ENCODE measurements at regions not wholly inside any gene's neighbourhood (a gene's known extent, or its start where the extent isn't known, plus 50 kb on each side); places are given as distances from the start of the nearest gene placed in this dataset.
"Not testable (repeated sequence)": the region's sequence is repeated elsewhere in the genome, so short reads cannot be mapped to it uniquely, and the experiment has no call there.

DNA sequence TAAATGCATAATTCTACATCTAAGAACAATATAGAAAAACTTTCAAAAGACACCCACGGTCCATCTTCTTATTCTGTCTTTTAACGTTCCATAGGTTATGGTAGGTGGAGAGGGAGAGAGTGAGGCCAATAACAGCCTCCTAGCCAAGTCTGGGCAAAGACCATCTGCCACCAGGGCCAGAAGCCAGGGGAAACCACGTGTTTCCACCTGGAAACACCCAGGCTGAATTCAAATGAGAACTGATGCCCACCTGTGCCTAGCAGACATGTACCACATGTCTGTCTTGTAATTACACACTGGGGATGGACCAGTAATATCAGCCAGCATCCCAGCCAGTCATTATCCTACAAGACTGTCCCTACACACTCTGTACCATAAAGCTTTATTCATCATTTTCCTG lies 1573.1 kb downstream of the EFNB2 start:
- no peak for DNase-seq (ENCODE audit: low read depth)

- no peak for DNase-seq (ENCODE audit: low read depth)
These were observed 1574.2 kb downstream of the EFNB2 start for GRCh38 chr13:104961246-104961645.

DNA sequence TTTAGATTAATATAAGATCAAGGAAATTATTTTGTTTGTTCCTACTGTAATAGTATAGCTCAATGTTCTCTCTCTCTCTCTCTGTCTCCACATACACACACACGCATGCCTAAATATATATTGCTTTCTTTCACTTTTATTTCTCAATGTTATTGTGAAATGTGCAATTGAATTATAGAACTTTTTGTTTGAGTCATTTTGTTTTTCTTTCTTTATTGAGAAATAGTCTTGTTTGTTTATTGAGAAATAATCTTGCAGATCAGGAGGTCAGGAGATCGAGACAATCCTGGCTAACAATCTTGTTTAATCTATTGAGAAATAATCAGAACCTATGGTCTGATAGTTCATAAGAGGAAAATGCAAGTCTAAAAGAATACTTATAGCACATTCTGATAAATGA lies 1581.3 kb downstream of the EFNB2 start:
- DNase-seq (ENCODE audit: low read depth), result no peak

DNA sequence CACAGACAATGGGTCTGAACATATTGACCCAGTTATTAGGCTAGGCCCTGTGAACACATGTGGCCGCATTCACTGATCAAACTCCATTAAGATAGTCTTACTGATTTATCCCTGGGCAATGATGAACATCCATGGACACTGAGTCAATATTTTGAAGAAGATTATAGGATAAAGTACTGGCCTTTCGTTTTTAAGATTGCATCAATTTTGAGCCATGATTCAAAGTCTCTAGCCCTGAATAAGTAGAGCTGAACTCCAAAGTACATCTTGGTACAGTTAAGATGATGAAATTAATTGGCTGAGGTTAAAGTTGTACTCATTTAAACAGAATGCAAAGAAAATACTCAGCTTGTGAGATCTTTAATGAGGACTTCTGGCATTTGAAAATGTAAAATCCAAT lies 1581.9 kb downstream of the EFNB2 start:
- no peak for DNase-seq (ENCODE audit: low read depth)

DNA sequence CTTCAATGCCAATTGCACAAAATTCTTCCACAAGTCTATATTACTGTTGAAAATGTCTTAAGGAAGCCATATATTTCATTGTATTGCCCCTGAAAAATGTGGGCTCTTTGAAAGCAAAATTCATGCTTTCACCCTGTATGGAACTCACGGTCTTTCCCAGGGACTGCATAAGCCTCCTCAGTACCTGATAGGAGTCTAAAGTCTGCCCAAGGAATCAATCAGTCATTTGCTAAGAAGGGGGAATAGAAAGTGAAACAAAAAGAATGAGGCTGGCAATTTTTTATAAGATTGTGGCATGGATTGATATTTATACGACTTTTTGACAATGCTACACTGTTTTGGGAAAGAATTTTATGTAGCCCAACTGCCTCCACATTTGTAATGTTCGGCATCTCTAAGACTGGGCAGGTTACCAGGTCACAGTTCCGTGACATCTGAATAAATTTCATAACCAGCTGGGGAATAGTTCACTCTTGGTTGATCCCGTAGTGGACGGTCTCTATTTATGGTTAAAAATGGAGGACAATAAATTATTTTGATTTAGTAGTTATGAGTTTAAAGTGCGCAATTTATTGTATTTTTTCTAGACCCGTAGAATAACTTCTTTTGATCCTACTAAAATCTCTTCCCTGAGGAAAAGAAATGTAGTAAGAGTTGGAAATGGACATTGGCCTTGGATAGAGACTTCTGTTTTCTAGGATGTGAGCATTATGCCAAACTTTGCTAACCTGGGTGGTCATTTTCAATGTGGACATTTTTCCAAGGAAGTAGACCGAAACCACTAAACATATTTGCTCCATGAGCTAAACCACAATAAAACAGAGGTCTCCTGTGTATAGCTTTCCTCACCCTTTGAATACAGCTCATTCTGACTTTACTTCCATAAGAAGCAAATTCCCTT lies 1585.4 kb downstream of the EFNB2 start:
- DNase-seq (ENCODE audit: low read depth), result no peak

DNA sequence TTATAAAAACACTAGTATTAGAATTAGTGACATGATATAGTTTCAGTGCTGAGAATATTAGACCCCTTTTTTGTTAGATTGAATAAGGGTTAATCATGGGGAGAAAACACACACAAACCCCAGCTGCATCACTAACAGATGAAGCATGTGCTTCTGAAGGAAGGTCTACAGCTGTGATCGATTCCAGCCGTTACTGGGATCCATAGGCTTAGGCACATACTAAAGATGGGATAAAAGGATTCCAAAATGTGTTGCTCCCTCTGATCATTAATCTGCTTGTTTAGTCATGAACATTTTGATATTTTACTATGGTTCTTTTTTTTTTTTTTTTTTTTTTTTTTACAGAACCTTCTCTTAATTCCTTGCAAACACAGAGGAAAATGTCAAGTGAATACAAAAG lies 1591.3 kb downstream of the EFNB2 start:
- DNase-seq (ENCODE audit: low read depth), result no peak

GRCh38 chr13:104943331-104943730 lies 1592.1 kb downstream of the EFNB2 start:
- DNase-seq (ENCODE audit: low read depth), result no peak

DNA sequence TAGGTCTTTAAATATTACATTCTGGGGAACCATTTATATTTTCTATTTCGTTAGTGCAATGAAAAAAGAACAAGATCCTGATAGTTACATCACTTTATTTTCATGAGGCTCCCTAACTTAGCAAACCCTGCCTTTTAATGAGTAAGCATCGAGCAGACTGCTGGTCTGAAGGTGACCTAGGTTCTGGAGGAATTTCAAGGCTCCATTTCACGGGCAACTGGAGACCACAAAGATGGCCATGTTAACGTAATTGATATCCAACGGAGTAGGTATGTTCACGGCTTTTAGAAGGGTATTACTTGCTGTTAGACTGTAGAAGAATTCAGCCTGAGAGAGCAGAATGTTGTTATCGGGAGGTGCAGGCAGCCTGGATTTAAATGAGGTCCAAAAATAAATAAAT lies 1597.6 kb downstream of the EFNB2 start:
- no peak for DNase-seq (ENCODE audit: low read depth)

- DNase-seq (ENCODE audit: low read depth), result no peak
These were observed 1599.2 kb downstream of the EFNB2 start for GRCh38 chr13:104936304-104936703.

DNA sequence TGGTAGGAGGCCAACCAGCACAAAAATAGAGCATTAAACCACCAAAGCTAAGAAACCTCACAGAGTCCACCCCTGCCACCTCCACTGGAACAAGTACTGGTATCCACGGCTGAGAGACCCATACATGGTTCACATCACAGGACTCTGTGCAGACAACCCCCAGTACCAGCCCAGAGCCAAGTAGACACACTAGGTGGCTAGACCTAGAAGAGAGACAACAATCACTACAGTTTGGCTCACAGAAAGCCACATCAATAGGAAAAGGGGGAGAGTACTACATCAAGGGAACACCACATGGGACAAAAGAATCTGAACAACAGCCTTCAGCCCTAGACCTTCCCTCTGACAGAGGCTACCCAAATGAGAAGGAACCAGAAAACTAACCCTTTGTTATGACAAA lies 1614.9 kb downstream of the EFNB2 start:
- not testable (repeated sequence) for DNase-seq (ENCODE audit: low read depth)

- no peak for DNase-seq (ENCODE audit: low read depth)
These were observed 1615.4 kb downstream of the EFNB2 start for GRCh38 chr13:104920091-104920490.

DNA sequence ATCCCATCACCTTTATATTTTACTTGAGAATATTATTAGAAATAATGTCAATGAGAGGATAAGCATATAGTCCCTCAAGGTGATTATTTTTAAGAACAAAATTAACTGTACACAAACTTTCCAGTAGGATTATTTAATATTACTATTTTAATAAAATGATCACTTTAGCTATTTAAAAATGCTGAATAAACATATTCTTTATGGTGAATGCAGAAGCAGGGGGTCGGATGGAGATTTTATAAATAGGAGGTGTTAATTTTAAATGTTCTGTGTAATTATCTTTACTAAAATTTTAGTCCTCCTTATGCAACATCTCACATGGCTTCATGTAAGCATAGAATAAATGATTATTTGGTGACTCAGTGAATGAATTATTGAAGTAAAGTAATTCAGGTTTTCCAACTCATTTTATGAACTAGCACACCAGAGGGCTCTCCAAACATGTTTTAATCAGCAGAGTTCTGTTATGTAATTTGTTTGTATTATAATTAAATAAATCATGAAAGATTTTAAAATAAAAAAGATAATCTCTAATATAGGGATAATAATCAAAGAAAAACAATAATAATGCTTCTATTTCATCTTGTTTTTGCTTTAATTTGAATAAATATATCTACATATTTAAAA lies 1635.2 kb downstream of the EFNB2 start:
- DNase-seq (ENCODE audit: low read depth), result no peak

DNA sequence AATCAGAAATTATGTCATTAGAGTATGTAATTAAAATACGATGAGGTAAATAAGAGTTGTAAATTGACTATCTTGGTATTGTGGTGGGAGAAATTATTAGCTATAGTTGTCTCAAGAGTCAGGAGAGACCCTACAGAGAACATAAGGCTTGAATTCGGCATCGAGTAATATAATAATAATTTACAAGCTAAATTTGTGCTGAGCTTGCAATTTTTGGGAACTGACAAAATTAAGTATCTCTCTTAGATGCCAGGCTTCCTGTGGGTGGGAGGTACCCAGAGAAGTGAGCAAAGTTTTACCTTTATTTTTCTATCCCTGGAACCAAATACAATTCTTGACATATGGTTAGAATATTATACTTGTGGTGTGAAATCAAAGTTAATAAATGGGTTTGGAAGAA lies 1637.0 kb downstream of the EFNB2 start:
- no peak for DNase-seq (ENCODE audit: low read depth)

GRCh38 chr13:104895521-104895920 lies 1639.9 kb downstream of the EFNB2 start:
- no peak for DNase-seq (ENCODE audit: low read depth)

DNA sequence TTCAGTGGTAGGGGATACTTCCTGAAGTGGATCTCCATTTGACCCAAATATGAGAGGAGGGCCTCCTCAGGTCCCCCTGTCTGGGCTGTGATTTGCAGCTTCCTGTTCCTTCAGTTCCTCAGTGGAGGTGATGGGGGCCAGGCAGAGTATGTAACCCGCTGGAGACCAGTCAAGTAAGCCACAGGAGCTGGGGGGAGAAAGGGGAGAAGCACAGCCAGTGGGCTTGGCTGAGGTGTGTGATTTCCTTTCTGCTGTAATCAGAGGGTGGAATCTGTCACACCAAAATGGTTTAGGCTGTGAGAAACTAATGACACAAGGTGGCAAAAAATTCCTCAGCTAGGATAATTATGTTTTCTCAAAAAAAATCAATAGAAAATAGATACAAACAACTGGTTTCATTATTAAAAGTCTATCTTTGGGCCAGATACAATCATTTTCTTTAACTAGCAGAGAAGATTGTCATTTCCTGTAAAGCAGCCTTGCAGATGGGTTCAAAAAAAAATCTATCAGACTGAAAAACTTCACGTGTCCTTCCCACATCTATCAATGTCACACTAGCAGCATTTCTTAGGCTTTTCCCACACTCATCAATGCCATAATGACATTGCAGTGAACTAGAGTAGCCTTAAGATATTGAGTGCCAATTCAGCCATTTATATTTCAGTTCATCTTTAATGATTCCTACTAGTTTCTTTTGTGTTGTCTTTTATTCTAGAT lies 1660.3 kb downstream of the EFNB2 start:
- no peak for DNase-seq (ENCODE audit: low read depth)

GRCh38 chr13:104872153-104872552 lies 1663.3 kb downstream of the EFNB2 start:
- no peak for DNase-seq (ENCODE audit: low read depth)

DNA sequence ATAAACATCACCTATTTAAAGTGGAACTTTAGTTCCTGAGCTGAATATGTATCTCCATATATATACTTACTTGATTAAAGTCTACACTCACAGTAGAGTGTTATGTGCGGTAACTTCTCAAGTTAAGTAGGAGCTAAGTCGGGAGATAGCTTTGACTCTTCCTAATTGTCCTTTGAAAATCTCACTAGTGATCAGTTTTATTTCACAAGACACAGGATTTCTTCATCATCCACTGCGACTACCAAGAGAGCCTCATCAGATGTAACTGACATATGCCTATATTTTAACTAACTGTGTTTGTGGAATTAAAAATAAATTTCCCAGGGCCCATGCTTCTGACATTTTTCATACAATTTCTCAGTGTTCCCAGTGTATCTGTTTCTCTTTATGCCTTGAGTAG lies 1664.0 kb downstream of the EFNB2 start:
- no peak for DNase-seq (ENCODE audit: low read depth)

GRCh38 chr13:104869501-104869900 lies 1666.0 kb downstream of the EFNB2 start:
- DNase-seq (ENCODE audit: low read depth), result no peak

- no peak for DNase-seq (ENCODE audit: low read depth)
These were observed 1666.7 kb downstream of the EFNB2 start for GRCh38 chr13:104868806-104869205.

- DNase-seq (ENCODE audit: low read depth), result no peak
These were observed 1679.9 kb downstream of the EFNB2 start for GRCh38 chr13:104855581-104855980.

GRCh38 chr13:104854698-104855097 lies 1680.8 kb downstream of the EFNB2 start:
- DNase-seq (ENCODE audit: low read depth), result no peak

DNA sequence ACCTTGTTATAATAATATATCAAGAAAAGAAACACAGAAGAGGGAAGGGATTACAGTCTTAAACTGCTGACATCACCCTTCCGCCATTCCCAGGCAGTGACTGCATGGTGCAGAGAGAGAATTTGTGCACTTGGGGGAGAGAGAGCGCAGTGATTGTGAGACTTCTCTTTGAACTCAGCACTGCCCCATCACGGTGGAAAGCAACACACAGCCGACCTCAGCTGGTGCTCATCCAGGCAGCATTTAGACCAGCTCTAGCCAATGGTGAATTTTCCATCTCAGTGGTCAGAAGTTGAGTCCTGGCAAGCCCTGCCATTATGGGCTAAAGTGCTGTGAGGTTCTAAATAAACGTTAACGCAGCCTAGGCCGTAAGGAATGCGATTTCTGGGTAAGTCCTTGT lies 1681.5 kb downstream of the EFNB2 start:
- DNase-seq (ENCODE audit: low read depth), result no peak

DNA sequence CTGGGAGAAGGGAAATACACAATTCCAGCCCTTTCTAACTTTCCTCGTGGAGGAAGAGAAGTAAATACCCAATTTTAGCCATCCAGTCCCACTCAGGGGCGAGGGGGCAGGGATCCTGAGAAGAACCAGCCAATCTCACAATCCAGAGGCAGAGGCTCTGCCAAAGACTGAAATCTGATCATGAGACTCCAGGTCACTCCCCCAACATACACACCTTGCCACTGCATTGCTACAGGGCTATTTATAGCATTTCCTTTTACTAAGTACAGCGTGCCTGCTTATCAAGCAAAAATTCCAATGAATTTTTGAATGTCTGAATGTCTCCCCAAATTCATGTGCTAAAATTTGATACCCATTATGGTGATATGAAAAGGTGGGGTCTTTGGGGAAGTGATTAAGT lies 1687.5 kb downstream of the EFNB2 start:
- DNase-seq (ENCODE audit: low read depth), result no peak

Measured in stimulated activated CD4-positive, alpha-beta T cell treated with anti-CD3 and anti-CD28 coated beads, Interleukin-2, amount 100 ng/mL, for 4 hours (primary cell).